Left ventricle myocardium inferior (tissue), 1 donor: ENCODE measurements at regions not wholly inside any gene's neighbourhood (a gene's known extent, or its start where the extent isn't known, plus 50 kb on each side); places are given as distances from the start of the nearest gene placed in this dataset.

Experiments
- DNase-seq: peaks from one replicate; pipeline ENCODE4 v3.0.0-alpha.2; 2020
- H3K27ac ChIP-seq: fragments of 200-600 bp; replicated peaks from 2 replicates; pipeline ENCODE4 v1.8.0; 2021
- H3K27me3 ChIP-seq: fragments of 200-600 bp; 2 replicates; pipeline ENCODE4 v1.8.0; 2021; ENCODE audit warnings: low read depth
- H3K36me3 ChIP-seq: fragments of 200-600 bp; 2 replicates; pipeline ENCODE4 v1.8.0; 2021
- H3K4me1 ChIP-seq: fragments of 200-600 bp; 2 replicates; pipeline ENCODE4 v1.8.0; 2021
- H3K4me3 ChIP-seq: fragments of 200-600 bp; 2 replicates; pipeline ENCODE4 v1.8.0; 2021; ENCODE audit warnings: mild to moderate bottlenecking, moderate library complexity
- H3K9me3 ChIP-seq: fragments of 200-600 bp; replicated peaks from 2 replicates; pipeline ENCODE4 v1.8.0; 2021
- CTCF ChIP-seq: fragments of 200-600 bp; IDR thresholded peaks from 2 replicates; pipeline ENCODE4 v1.8.0; 2021; ENCODE audit warnings: antibody characterized with exemption, mild to moderate bottlenecking, borderline replicate concordance
- intact Hi-C: fragments of 100-400 bp; cut with micrococcal nuclease; formaldehyde crosslinking; loops from one replicate; pipeline ENCODE4 v1.11.0; 2022
- donor health status: DM: no; HTN: yes; CAD: no; lungs with severe emphysema.

GRCh38 chr4:189293459-189293858, 647.2 kb upstream of the FRG1 start:
- Histone ChIP-seq H3K27ac (no peak overlapping the region), H3K36me3 (no peaks in the 10 kb centered on the region), H3K9me3 (no peaks in the 10 kb centered on the region), H3K27me3 (no peaks in the 10 kb centered on the region), H3K4me1 (no peaks in the 10 kb centered on the region), H3K4me3 (no peak overlapping the region)
- intact Hi-C loops = no loop called here
- no peak for DNase-seq
- TF ChIP-seq CTCF = no peak

- no peaks in the 10 kb centered on the region for H3K36me3 ChIP-seq
- TF ChIP-seq CTCF = no peak
- intact Hi-C loops = no loop called here
Measured at GRCh38 chr4:189294574-189294973, 646.1 kb upstream of the FRG1 start.

GRCh38 chr4:189299706-189300105, 641.0 kb upstream of the FRG1 start:
- Histone ChIP-seq H3K4me3 (no peak overlapping the region), H3K27me3 (no peaks in the 10 kb centered on the region), H3K9me3 (no peaks in the 10 kb centered on the region), H3K27ac (no peak overlapping the region), H3K4me1 (no peaks in the 10 kb centered on the region), H3K36me3 (no peaks in the 10 kb centered on the region)
- intact Hi-C loops = no loop called here
- no peak for DNase-seq
- no peak for TF ChIP-seq CTCF

More at GRCh38 chr4:189294574-189294973, 646.1 kb upstream of the FRG1 start:
- no peaks in the 10 kb centered on the region for H3K27me3 ChIP-seq
- no peak overlapping the region for H3K4me3 ChIP-seq
- H3K9me3 ChIP-seq = no peaks in the 10 kb centered on the region
- H3K27ac ChIP-seq = no peak overlapping the region
- no peaks in the 10 kb centered on the region for H3K4me1 ChIP-seq
- no peak for DNase-seq

GRCh38 chr4:189301692-189302091, 639.0 kb upstream of the FRG1 start:
- Histone ChIP-seq H3K27me3 (no peaks in the 10 kb centered on the region), H3K4me3 (no peak overlapping the region), H3K36me3 (no peaks in the 10 kb centered on the region), H3K27ac (no peak overlapping the region), H3K4me1 (no peaks in the 10 kb centered on the region), H3K9me3 (no peaks in the 10 kb centered on the region)
- intact Hi-C loops = no loop called here
- no peak for TF ChIP-seq CTCF
- no peak for DNase-seq

- Histone ChIP-seq H3K36me3 (no peaks in the 10 kb centered on the region), H3K9me3 (no peaks in the 10 kb centered on the region), H3K27ac (no peak overlapping the region), H3K4me3 (no peak overlapping the region), H3K27me3 (no peaks in the 10 kb centered on the region), H3K4me1 (no peaks in the 10 kb centered on the region)
- DNase-seq = no peak
- no peak for TF ChIP-seq CTCF
- intact Hi-C loops = no loop called here
Measured at GRCh38 chr4:189302719-189303118, 638.0 kb upstream of the FRG1 start.

- no peak overlapping the region for H3K27ac ChIP-seq
- H3K4me3 ChIP-seq = no peak overlapping the region
- DNase-seq = no peak
- H3K4me1 ChIP-seq = no peaks in the 10 kb centered on the region
- no peak for TF ChIP-seq CTCF
- no peaks in the 10 kb centered on the region for H3K36me3 ChIP-seq
- H3K27me3 ChIP-seq = no peaks in the 10 kb centered on the region
- H3K9me3 ChIP-seq = no peaks in the 10 kb centered on the region
- intact Hi-C loops = no loop called here
Measured at GRCh38 chr4:189304167-189304566, 636.5 kb upstream of the FRG1 start.
